Liver (tissue), 8 donors: ENCODE measurements at regions not wholly inside any gene's neighbourhood (a gene's known extent, or its start where the extent isn't known, plus 50 kb on each side); places are given as distances from the start of the nearest gene placed in this dataset.

Experiments used
- DNase-seq: peaks from one replicate; pipeline ENCODE4 v3.0.0-alpha.2; 2017; ENCODE audit warnings: low spot score
- H3K27ac ChIP-seq, 2 donors: one replicate each; pipeline ENCODE4 v1.7.0; 2013; ENCODE audit warnings: inconsistent platforms in 2 of 2, low read length in 2 of 2, control low read depth in 1 of 2, low read depth in 1 of 2, mild to moderate bottlenecking in 1 of 2
- H3K27me3 ChIP-seq, 4 donors: one replicate each; pipeline versions ENCODE4 v1.6.1 to v1.7.0; 2013; ENCODE audit warnings: low read length in 3 of 4, inconsistent platforms in 1 of 4, mild to moderate bottlenecking in 1 of 4, moderate library complexity in 1 of 4; ENCODE audit not compliant: control insufficient read depth in 4 of 4, insufficient read depth in 4 of 4
- H3K36me3 ChIP-seq, 4 donors: one replicate each; pipeline versions ENCODE4 v1.6.1 to v1.7.0; 2013; ENCODE audit warnings: low read length in 3 of 4, mild to moderate bottlenecking in 3 of 4, low read depth in 1 of 4, moderate library complexity in 1 of 4; ENCODE audit not compliant: control insufficient read depth in 4 of 4, insufficient read depth in 3 of 4
- H3K4me1 ChIP-seq, 4 donors: one replicate each; pipeline versions ENCODE4 v1.6.1 to v1.7.0; 2013; ENCODE audit warnings: low read length in 3 of 4, mild to moderate bottlenecking in 3 of 4, moderate library complexity in 1 of 4; ENCODE audit not compliant: control insufficient read depth in 4 of 4, insufficient read depth in 4 of 4
- H3K4me3 ChIP-seq, 3 donors: one replicate each; pipeline versions ENCODE4 v1.6.1 to v1.7.0; 2013; ENCODE audit warnings: low read length in 3 of 3, control low read depth in 1 of 3, low read depth in 1 of 3, mild to moderate bottlenecking in 1 of 3
- H3K9ac ChIP-seq, 2 donors: one replicate each; pipeline ENCODE4 v1.7.0; 2013; ENCODE audit warnings: low read length in 2 of 2, mild to moderate bottlenecking in 2 of 2, moderate library complexity in 2 of 2, control low read depth in 1 of 2, low read depth in 1 of 2
- H3K9me3 ChIP-seq, 4 donors: one replicate each; pipeline versions ENCODE4 v1.6.1 to v1.7.0; 2013; ENCODE audit warnings: low read length in 3 of 4; ENCODE audit not compliant: control insufficient read depth in 4 of 4
- EGR1 ChIP-seq, 2 donors: IDR thresholded peaks; 2 replicates each; pipeline ENCODE4 v1.6.1; 2016 to 2018; ENCODE audit warnings: antibody characterized with exemption in 2 of 2, low read depth in 2 of 2
- FOXA1 ChIP-seq: IDR thresholded peaks from 2 replicates; pipeline ENCODE4 v1.6.1; 2016; ENCODE audit warnings: antibody characterized with exemption
- FOXA2 ChIP-seq: IDR thresholded peaks from 2 replicates; pipeline ENCODE4 v1.6.1; 2016; ENCODE audit warnings: antibody characterized with exemption
- GABPA ChIP-seq, 2 donors: IDR thresholded peaks in 1 of 2; conservative IDR thresholded peaks in 1 of 2; 2 replicates each; pipeline ENCODE4 v1.6.1; 2016; ENCODE audit warnings: antibody characterized with exemption in 2 of 2, mild to moderate bottlenecking in 1 of 2, moderate library complexity in 1 of 2
- HNF4A ChIP-seq, 2 donors: conservative IDR thresholded peaks; 2 replicates each; pipeline ENCODE4 v1.6.1; 2016; ENCODE audit warnings: antibody characterized with exemption in 2 of 2, mild to moderate bottlenecking in 2 of 2
- HNF4G ChIP-seq: IDR thresholded peaks from 2 replicates; pipeline ENCODE4 v1.6.1; 2016; ENCODE audit warnings: antibody characterized with exemption
- JUND ChIP-seq, 2 donors: IDR thresholded peaks; 2 replicates each; pipeline ENCODE4 v1.6.1; 2016; ENCODE audit warnings: antibody characterized with exemption in 2 of 2
- NR2F2 ChIP-seq: IDR thresholded peaks from 2 replicates; pipeline ENCODE4 v1.6.1; 2016; ENCODE audit warnings: antibody characterized with exemption
- RAD21 ChIP-seq, 2 donors: IDR thresholded peaks; 2 replicates each; pipeline ENCODE4 v1.6.1; 2016; ENCODE audit warnings: antibody characterized with exemption in 2 of 2, mild to moderate bottlenecking in 2 of 2
- REST ChIP-seq: IDR thresholded peaks from 2 replicates; pipeline ENCODE4 v1.6.1; 2016; ENCODE audit warnings: antibody characterized with exemption, mild to moderate bottlenecking
- SP1 ChIP-seq: IDR thresholded peaks from 2 replicates; pipeline ENCODE4 v1.6.1; 2018; ENCODE audit warnings: antibody characterized with exemption, mild to moderate bottlenecking
- TAF1 ChIP-seq: conservative IDR thresholded peaks from 2 replicates; pipeline ENCODE4 v1.6.1; 2016; ENCODE audit warnings: antibody characterized with exemption, mild to moderate bottlenecking
- YY1 ChIP-seq: IDR thresholded peaks from 2 replicates; pipeline ENCODE4 v1.6.1; 2016; ENCODE audit warnings: antibody characterized with exemption, mild to moderate bottlenecking
- WGBS: extraction: QIAGEN DNeasy Blood & Tissue Kit; methylation state at CpG from one replicate; pipeline ENCODE4 v1.1.7; 2013; 5-methylcytosine and 5-hydroxymethylcytosine counted together
- TF ChIP-seq, protein P1 (sequence below): fragments of 150-350 bp; IDR thresholded peaks from 2 replicates; pipeline ENCODE4 v1.5.1; 2017; ENCODE audit warnings: improper control_type of control experiment, low read depth, low read length; ENCODE audit not compliant: missing input control
- TF ChIP-seq, protein P2 (sequence below): IDR thresholded peaks from 2 replicates; pipeline ENCODE4 v1.6.1; 2016; ENCODE audit warnings: antibody characterized with exemption
- TF ChIP-seq, protein P3 (sequence below): IDR thresholded peaks from 2 replicates; pipeline ENCODE4 v1.6.1; 2016; ENCODE audit warnings: antibody characterized with exemption
- TF ChIP-seq, protein P4 (sequence below): IDR thresholded peaks from 2 replicates; pipeline ENCODE4 v1.6.1; 2016; ENCODE audit warnings: antibody characterized with exemption
- donor health status: healthy.
- donor health status: healthy.
- donor health status: healthy.
- donor health status: healthy.
- donor health status: healthy.

DNA sequence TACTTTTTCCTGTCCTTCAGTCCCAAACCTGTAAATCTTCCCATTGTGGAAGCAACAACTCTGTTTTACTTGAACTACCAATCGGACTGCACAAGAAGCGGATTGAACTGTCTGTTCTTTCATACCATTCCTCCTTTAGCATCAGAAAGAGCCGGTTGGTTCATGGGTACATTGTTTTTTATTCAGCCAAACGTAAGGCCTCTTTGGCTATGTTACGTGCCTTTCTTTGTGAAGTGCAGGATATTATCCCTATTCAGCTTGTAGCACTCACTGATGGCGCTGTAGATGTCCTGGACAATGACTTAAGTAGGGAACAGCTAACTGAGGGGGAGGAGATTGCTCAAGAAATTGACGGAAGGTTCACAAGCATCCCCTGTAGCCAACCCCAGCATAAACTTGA lies 60.3 kb downstream of the ARHGAP35 start:
- Histone ChIP-seq H3K27me3 (no peaks in the 10 kb centered on the region), H3K4me1 (peaks cover 17 to 34% (median 21%) of the 10 kb centered on the region in 4 donors), H3K36me3 (peaks cover 0 to 32% (median 23%) of the 10 kb centered on the region in 4 donors), H3K4me3 (no peak overlapping the region), H3K27ac (no peak overlapping the region), H3K9me3 (no peaks in the 10 kb centered on the region), H3K9ac (no peak overlapping the region)
- TF ChIP-seq, protein P1, sequence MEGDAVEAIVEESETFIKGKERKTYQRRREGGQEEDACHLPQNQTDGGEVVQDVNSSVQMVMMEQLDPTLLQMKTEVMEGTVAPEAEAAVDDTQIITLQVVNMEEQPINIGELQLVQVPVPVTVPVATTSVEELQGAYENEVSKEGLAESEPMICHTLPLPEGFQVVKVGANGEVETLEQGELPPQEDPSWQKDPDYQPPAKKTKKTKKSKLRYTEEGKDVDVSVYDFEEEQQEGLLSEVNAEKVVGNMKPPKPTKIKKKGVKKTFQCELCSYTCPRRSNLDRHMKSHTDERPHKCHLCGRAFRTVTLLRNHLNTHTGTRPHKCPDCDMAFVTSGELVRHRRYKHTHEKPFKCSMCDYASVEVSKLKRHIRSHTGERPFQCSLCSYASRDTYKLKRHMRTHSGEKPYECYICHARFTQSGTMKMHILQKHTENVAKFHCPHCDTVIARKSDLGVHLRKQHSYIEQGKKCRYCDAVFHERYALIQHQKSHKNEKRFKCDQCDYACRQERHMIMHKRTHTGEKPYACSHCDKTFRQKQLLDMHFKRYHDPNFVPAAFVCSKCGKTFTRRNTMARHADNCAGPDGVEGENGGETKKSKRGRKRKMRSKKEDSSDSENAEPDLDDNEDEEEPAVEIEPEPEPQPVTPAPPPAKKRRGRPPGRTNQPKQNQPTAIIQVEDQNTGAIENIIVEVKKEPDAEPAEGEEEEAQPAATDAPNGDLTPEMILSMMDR: no peak
- TF ChIP-seq HNF4A (conservative IDR thresholded peaks at IDR 0.05): no peak
- TF ChIP-seq, protein P2, sequence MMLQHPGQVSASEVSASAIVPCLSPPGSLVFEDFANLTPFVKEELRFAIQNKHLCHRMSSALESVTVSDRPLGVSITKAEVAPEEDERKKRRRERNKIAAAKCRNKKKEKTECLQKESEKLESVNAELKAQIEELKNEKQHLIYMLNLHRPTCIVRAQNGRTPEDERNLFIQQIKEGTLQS: no peak
- TF ChIP-seq SP1: no peak
- no peak for TF ChIP-seq REST
- TF ChIP-seq FOXA1: no peak
- no peak for TF ChIP-seq FOXA2
- TF ChIP-seq EGR1 (IDR thresholded peaks at IDR 0.05; ENCODE audit: low read depth in 2 of 2): no peak
- TF ChIP-seq, protein P3, sequence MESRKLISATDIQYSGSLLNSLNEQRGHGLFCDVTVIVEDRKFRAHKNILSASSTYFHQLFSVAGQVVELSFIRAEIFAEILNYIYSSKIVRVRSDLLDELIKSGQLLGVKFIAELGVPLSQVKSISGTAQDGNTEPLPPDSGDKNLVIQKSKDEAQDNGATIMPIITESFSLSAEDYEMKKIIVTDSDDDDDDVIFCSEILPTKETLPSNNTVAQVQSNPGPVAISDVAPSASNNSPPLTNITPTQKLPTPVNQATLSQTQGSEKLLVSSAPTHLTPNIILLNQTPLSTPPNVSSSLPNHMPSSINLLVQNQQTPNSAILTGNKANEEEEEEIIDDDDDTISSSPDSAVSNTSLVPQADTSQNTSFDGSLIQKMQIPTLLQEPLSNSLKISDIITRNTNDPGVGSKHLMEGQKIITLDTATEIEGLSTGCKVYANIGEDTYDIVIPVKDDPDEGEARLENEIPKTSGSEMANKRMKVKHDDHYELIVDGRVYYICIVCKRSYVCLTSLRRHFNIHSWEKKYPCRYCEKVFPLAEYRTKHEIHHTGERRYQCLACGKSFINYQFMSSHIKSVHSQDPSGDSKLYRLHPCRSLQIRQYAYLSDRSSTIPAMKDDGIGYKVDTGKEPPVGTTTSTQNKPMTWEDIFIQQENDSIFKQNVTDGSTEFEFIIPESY: no peak
- no peak for TF ChIP-seq NR2F2
- TF ChIP-seq, protein P4, sequence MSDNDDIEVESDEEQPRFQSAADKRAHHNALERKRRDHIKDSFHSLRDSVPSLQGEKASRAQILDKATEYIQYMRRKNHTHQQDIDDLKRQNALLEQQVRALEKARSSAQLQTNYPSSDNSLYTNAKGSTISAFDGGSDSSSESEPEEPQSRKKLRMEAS: no peak
- no peak for TF ChIP-seq JUND (IDR thresholded peaks at IDR 0.05)
- TF ChIP-seq TAF1: no peak
- TF ChIP-seq GABPA (IDR thresholded peaks at IDR 0.05 in 1 of 2, conservative IDR thresholded peaks at IDR 0.05 in 1 of 2): no peak
- TF ChIP-seq HNF4G: no peak
- no peak for TF ChIP-seq RAD21 (IDR thresholded peaks at IDR 0.05)
- TF ChIP-seq YY1: no peak
- 98% methylated on average over 7 of the region's 7 CpGs for WGBS
- no peak for DNase-seq

- H3K36me3 ChIP-seq: peaks cover 0 to 32% (median 23%) of the 10 kb centered on the region in 4 donors
- no peak overlapping the region for H3K27ac ChIP-seq
Observed at GRCh38 chr19:46922465-46922864, 61.7 kb downstream of the ARHGAP35 start.

More at GRCh38 chr19:46922465-46922864, 61.7 kb downstream of the ARHGAP35 start:
- H3K27me3 ChIP-seq: no peaks in the 10 kb centered on the region
- TF ChIP-seq, protein P2: no peak
- no peak for TF ChIP-seq HNF4G
- no peak overlapping the region for H3K4me3 ChIP-seq
- H3K9me3 ChIP-seq: no peaks in the 10 kb centered on the region
- 95% methylated on average over 3 of the region's 3 CpGs for WGBS
- peaks cover 15 to 39% (median 22%) of the 10 kb centered on the region in 4 donors for H3K4me1 ChIP-seq
- no peak for DNase-seq
- no peak overlapping the region for H3K9ac ChIP-seq
